DND-41 (cell line): ENCODE measurements at regions not wholly inside any gene's neighbourhood (a gene's known extent, or its start where the extent isn't known, plus 50 kb on each side); places are given as distances from the start of the nearest gene placed in this dataset.

Source experiments
- EZH2 ChIP-seq: IDR thresholded peaks from 3 replicates; pipeline ENCODE4 v1.6.1; 2012; ENCODE audit warnings: borderline replicate concordance, low read depth, mild to moderate bottlenecking, moderate library complexity, low read length, inconsistent platforms; ENCODE audit not compliant: severe bottlenecking
- TF ChIP-seq, protein P1 (sequence below): IDR thresholded peaks from 2 replicates; pipeline ENCODE4 v1.5.1; 2012; ENCODE audit warnings: borderline replicate concordance, low read length, moderate library complexity, mild to moderate bottlenecking; ENCODE audit not compliant: poor library complexity, severe bottlenecking; ENCODE audit errors: extremely low read depth

DNA sequence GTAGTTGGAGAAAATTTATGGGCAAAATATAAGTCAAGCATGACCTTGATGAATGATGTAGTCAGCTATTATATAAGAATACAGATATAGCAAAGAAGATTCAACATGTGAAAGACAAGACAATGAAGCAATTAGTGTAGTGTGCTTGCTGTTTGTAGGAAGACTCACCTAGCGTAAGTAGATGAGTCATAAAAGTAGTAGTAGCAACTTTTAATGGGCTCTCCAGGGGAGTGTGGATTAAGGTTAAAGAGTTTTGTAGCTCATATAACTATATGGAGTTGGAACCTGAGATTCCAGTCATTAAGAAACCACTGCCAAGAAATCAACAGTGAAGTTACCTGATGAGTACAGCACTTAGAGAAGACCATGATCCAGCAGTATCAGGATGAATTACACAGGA lies 444.7 kb upstream of the CNTN3 start:
- TF ChIP-seq, protein P1, sequence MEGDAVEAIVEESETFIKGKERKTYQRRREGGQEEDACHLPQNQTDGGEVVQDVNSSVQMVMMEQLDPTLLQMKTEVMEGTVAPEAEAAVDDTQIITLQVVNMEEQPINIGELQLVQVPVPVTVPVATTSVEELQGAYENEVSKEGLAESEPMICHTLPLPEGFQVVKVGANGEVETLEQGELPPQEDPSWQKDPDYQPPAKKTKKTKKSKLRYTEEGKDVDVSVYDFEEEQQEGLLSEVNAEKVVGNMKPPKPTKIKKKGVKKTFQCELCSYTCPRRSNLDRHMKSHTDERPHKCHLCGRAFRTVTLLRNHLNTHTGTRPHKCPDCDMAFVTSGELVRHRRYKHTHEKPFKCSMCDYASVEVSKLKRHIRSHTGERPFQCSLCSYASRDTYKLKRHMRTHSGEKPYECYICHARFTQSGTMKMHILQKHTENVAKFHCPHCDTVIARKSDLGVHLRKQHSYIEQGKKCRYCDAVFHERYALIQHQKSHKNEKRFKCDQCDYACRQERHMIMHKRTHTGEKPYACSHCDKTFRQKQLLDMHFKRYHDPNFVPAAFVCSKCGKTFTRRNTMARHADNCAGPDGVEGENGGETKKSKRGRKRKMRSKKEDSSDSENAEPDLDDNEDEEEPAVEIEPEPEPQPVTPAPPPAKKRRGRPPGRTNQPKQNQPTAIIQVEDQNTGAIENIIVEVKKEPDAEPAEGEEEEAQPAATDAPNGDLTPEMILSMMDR = no peak
- TF ChIP-seq EZH2 = no peak
